Psoas muscle (tissue), 7 donors: ENCODE measurements at regions not wholly inside any gene's neighbourhood (a gene's known extent, or its start where the extent isn't known, plus 50 kb on each side); places are given as distances from the start of the nearest gene placed in this dataset.

ENCODE experiments used
- ATAC-seq, 4 donors: fragments of 200-7000 bp; cut with Tn5 transposase; one replicate each; pipeline ENCODE4 v1.9.1; 2020; ENCODE audit warnings: moderate library complexity in 3 of 4, mild to moderate bottlenecking in 2 of 4
- DNase-seq, 2 donors: peaks; one replicate each; pipeline ENCODE4 v3.0.0-alpha.2; 2020
- H3K27ac ChIP-seq: fragments of 200-600 bp; one replicate; pipeline ENCODE4 v1.8.0; 2022
- H3K27me3 ChIP-seq, 3 donors: fragments of 200-600 bp in 1 of 3; one replicate each; pipeline versions ENCODE4 v1.6.1 to v1.8.0; 2013 to 2022; ENCODE audit warnings: low read length in 2 of 3, mild to moderate bottlenecking in 2 of 3, moderate library complexity in 1 of 3; ENCODE audit not compliant: insufficient read depth in 3 of 3
- H3K36me3 ChIP-seq, 2 donors: fragments of 200-600 bp in 1 of 2; one replicate each; pipeline versions ENCODE4 v1.6.1 to v1.8.0; 2013 to 2022; ENCODE audit warnings: low read depth in 1 of 2, mild to moderate bottlenecking in 1 of 2, moderate library complexity in 1 of 2; ENCODE audit not compliant: insufficient read depth in 1 of 2
- H3K4me1 ChIP-seq: fragments of 200-600 bp; one replicate; pipeline ENCODE4 v1.8.0; 2022
- H3K4me3 ChIP-seq: fragments of 200-600 bp; one replicate; pipeline ENCODE4 v1.8.0; 2022; ENCODE audit warnings: mild to moderate bottlenecking
- H3K9me3 ChIP-seq: fragments of 200-600 bp; one replicate; pipeline ENCODE4 v1.8.0; 2022
- WGBS, 3 donors: extraction: QIAGEN DNeasy Blood & Tissue Kit; methylation state at CpG; one replicate each; pipeline versions ENCODE4 v1.1.6 to v1.1.7; 2013; 5-methylcytosine and 5-hydroxymethylcytosine counted together
- intact Hi-C, 2 donors: fragments of 100-400 bp; cut with DNase I; formaldehyde crosslinking; loops; one replicate each; pipeline versions ENCODE4 v1.11.0 to v1.14.2; 2022
- TF ChIP-seq, protein P1 (sequence below): fragments of 200-600 bp; IDR thresholded peaks from one replicate; pipeline ENCODE4 v1.8.0; 2022; ENCODE audit warnings: antibody characterized with exemption
- donor health status: healthy with polysubstance abuse.
- donor health status: DM: no; HTN: no; CAD: no; lungs with moderate emphysema.
- donor health status: Bipolar disorder and iron deficiency.
- donor health status: healthy.
- donor health status: DM: yes; HTN: yes; CAD: no.
- donor health status: DM: no; HTN: no; CAD: no.
- donor health status: DM: yes; HTN: yes; CAD: no.

DNA sequence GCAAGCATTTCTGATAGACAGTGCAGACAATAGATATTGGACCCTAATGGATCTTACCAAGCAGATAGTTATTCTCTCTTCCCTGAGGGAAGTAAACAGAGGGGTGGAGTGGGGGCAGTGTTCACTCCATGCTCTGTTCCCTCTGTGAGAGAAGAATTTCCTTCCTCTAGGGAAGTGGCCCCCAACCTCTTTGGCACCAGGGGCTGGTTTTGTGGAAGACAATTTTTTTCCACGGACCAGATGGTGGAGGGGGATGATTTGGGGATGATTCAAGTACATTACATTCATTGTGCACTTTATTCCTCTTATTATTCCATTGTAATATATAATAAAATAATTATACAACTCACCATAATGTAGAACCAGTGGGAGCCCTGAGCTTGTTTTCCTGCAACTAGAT, 459.9 kb downstream of the ADGRL2 start:
- Histone ChIP-seq H3K36me3 (no peaks in the 10 kb centered on the region), H3K27me3 (no peaks in the 10 kb centered on the region), H3K9me3 (no peaks in the 10 kb centered on the region), H3K27ac (no peak overlapping the region), H3K4me3 (no peak overlapping the region), H3K4me1 (no peaks in the 10 kb centered on the region)
- intact Hi-C loops: no loop called here
- no peak for DNase-seq
- TF ChIP-seq, protein P1, sequence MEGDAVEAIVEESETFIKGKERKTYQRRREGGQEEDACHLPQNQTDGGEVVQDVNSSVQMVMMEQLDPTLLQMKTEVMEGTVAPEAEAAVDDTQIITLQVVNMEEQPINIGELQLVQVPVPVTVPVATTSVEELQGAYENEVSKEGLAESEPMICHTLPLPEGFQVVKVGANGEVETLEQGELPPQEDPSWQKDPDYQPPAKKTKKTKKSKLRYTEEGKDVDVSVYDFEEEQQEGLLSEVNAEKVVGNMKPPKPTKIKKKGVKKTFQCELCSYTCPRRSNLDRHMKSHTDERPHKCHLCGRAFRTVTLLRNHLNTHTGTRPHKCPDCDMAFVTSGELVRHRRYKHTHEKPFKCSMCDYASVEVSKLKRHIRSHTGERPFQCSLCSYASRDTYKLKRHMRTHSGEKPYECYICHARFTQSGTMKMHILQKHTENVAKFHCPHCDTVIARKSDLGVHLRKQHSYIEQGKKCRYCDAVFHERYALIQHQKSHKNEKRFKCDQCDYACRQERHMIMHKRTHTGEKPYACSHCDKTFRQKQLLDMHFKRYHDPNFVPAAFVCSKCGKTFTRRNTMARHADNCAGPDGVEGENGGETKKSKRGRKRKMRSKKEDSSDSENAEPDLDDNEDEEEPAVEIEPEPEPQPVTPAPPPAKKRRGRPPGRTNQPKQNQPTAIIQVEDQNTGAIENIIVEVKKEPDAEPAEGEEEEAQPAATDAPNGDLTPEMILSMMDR: no peak
- 17 to 48% (median 23%) methylated on average over 1 of the region's 1 CpG for WGBS, 3 donors
- ATAC-seq: no peak

DNA sequence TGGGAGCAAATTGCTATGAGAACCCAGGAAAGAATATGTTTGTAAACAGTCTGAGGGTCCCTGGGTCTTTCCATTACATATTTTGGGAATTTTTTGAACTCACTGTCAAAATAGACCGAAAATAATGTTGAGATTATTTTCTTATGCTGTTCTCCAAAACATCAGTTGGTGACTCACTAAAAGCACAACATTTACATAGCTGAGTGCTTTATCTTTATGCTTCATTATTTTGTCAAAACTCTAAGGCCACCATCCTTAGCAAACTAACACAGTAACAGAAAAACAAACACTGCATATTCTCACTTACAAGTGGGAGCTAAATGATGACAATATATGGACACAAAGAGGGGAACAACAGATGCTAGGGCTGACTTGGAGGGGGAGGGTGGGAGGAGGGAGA, 459.3 kb downstream of the ADGRL2 start:
- Histone ChIP-seq H3K36me3 (no peaks in the 10 kb centered on the region), H3K4me1 (no peaks in the 10 kb centered on the region), H3K27ac (no peak overlapping the region), H3K9me3 (no peaks in the 10 kb centered on the region), H3K27me3 (no peaks in the 10 kb centered on the region), H3K4me3 (no peak overlapping the region)
- intact Hi-C loops: no loop called here
- DNase-seq (no peak), ATAC-seq (no peak)
- TF ChIP-seq, protein P1: no peak
- 67 to 89% (median 78%) methylated on average over 1 of the region's 1 CpG for WGBS, 3 donors

GRCh38 chr1:82258887-82259286, 458.2 kb downstream of the ADGRL2 start:
- WGBS, 3 donors: 93 to 94% (median 94%) methylated on average over 5 of the region's 5 CpGs

DNA sequence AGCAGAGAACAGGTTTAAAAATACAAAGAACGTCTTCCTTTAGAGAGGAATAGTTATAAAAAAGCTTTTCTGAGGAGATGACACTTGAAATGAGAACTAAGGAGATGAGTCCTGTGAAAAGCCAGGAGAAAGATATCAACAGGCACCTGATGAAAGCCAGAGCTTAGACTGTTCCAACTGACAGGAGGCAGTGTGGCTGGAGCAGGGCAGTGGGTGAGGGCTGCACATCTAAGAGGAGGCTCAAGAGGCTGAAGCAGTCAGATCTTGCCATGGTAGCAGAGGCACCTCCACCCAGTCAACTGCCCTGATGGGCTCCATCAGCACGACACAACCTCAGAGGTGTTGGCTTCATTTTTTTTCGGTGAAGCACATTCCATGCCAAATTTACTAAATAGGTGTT, 445.3 kb downstream of the ADGRL2 start:
- no peak overlapping the region for H3K4me3 ChIP-seq
- intact Hi-C loops: no loop called here
- H3K27ac ChIP-seq: no peak overlapping the region
- no peaks in the 10 kb centered on the region for H3K4me1 ChIP-seq
- TF ChIP-seq, protein P1: no peak
- DNase-seq: no peak
- no peaks in the 10 kb centered on the region for H3K36me3 ChIP-seq
- no peaks in the 10 kb centered on the region for H3K9me3 ChIP-seq
- no peak for ATAC-seq
- WGBS, 3 donors: 56 to 59% (median 58%) methylated on average over 3 of the region's 3 CpGs
- H3K27me3 ChIP-seq: no peaks in the 10 kb centered on the region

More at GRCh38 chr1:82258887-82259286, 458.2 kb downstream of the ADGRL2 start:
- Histone ChIP-seq H3K36me3 (no peaks in the 10 kb centered on the region), H3K4me1 (no peaks in the 10 kb centered on the region), H3K27me3 (no peaks in the 10 kb centered on the region), H3K27ac (no peak overlapping the region), H3K4me3 (no peak overlapping the region), H3K9me3 (no peaks in the 10 kb centered on the region)
- ATAC-seq (no peak), DNase-seq (no peak)
- intact Hi-C loops: no loop called here
- TF ChIP-seq, protein P1: no peak

DNA sequence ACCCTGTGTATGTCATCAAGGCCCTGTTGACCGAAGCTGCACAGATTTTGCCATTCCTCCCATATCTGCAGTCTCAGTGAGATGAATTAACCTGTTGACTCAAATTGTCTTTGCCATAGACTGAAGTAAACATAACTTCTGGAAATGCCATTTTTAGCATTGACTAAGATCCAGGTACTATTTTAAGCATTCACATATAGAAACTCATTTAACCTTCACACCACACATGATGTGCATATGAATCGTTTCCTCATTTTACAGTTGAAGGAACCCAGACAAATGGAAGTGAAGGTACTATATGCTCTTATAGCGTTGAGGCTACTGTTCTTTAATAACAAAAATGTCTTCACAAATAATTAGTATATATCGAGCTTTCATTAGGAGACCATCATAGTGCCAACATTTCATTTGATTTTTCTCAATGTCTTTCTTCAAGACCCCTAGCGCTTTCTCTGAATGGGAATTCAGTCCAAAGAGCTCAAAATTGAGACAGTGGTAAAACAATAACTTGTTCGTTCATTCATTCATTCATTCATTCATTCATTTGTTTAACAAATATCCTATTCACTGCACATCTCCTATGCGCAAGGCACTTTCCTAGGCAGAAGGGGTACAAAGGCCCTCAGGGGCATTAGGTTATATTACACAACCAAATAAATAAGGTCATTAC, 444.7 kb downstream of the ADGRL2 start:
- ATAC-seq (no peak), DNase-seq (no peak)
- Histone ChIP-seq H3K9me3 (no peaks in the 10 kb centered on the region), H3K36me3 (no peaks in the 10 kb centered on the region), H3K4me1 (no peaks in the 10 kb centered on the region), H3K4me3 (no peak overlapping the region), H3K27me3 (no peaks in the 10 kb centered on the region), H3K27ac (no peak overlapping the region)
- TF ChIP-seq, protein P1: no peak
- WGBS, 3 donors: 94 to 96% (median 96%) methylated on average over 7 of the region's 7 CpGs
- intact Hi-C loops: no loop called here
